Psoas muscle (tissue), 7 donors: ENCODE measurements at regions not wholly inside any gene's neighbourhood (a gene's known extent, or its start where the extent isn't known, plus 50 kb on each side); places are given as distances from the start of the nearest gene placed in this dataset.

Experiments used
- ATAC-seq, 4 donors: fragments of 200-7000 bp; cut with Tn5 transposase; one replicate each; pipeline ENCODE4 v1.9.1; 2020; ENCODE audit warnings: moderate library complexity in 3 of 4, mild to moderate bottlenecking in 2 of 4
- DNase-seq, 2 donors: peaks; one replicate each; pipeline ENCODE4 v3.0.0-alpha.2; 2020
- H3K27ac ChIP-seq: fragments of 200-600 bp; one replicate; pipeline ENCODE4 v1.8.0; 2022
- H3K27me3 ChIP-seq, 3 donors: fragments of 200-600 bp in 1 of 3; one replicate each; pipeline versions ENCODE4 v1.6.1 to v1.8.0; 2013 to 2022; ENCODE audit warnings: low read length in 2 of 3, mild to moderate bottlenecking in 2 of 3, moderate library complexity in 1 of 3; ENCODE audit not compliant: insufficient read depth in 3 of 3
- H3K36me3 ChIP-seq, 2 donors: fragments of 200-600 bp in 1 of 2; one replicate each; pipeline versions ENCODE4 v1.6.1 to v1.8.0; 2013 to 2022; ENCODE audit warnings: low read depth in 1 of 2, mild to moderate bottlenecking in 1 of 2, moderate library complexity in 1 of 2; ENCODE audit not compliant: insufficient read depth in 1 of 2
- H3K4me1 ChIP-seq: fragments of 200-600 bp; one replicate; pipeline ENCODE4 v1.8.0; 2022
- H3K4me3 ChIP-seq: fragments of 200-600 bp; one replicate; pipeline ENCODE4 v1.8.0; 2022; ENCODE audit warnings: mild to moderate bottlenecking
- H3K9me3 ChIP-seq: fragments of 200-600 bp; one replicate; pipeline ENCODE4 v1.8.0; 2022
- WGBS, 3 donors: extraction: QIAGEN DNeasy Blood & Tissue Kit; methylation state at CpG; one replicate each; pipeline versions ENCODE4 v1.1.6 to v1.1.7; 2013; 5-methylcytosine and 5-hydroxymethylcytosine counted together
- intact Hi-C, 2 donors: fragments of 100-400 bp; cut with DNase I; formaldehyde crosslinking; loops; one replicate each; pipeline versions ENCODE4 v1.11.0 to v1.14.2; 2022
- TF ChIP-seq, protein P1 (sequence below): fragments of 200-600 bp; IDR thresholded peaks from one replicate; pipeline ENCODE4 v1.8.0; 2022; ENCODE audit warnings: antibody characterized with exemption
- donor health status: healthy with polysubstance abuse.
- donor health status: DM: no; HTN: no; CAD: no; lungs with moderate emphysema.
- donor health status: Bipolar disorder and iron deficiency.
- donor health status: healthy.
- donor health status: DM: yes; HTN: yes; CAD: no.
- donor health status: DM: no; HTN: no; CAD: no.
- donor health status: DM: yes; HTN: yes; CAD: no.

DNA sequence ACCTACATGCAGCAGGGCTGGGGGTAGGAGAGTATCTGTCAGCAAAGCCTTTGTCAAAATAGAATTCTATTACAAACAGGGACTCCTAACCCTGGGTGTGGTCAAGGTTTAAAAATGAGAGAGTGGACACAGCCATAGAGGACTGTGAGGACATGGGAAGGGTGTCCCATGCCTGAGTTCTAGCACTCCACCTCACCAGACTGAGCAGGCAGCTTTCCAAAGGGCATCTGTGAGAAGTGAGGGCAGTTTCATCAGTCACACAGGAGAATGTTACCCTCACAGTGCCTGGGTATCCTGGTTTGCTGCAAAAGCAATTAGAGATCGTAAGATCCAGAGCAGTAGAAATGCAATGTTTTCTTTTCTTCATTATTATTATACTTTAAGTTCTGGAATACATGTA lies 174.9 kb upstream of the UBL3 start:
- no peaks in the 10 kb centered on the region for H3K27me3 ChIP-seq
- no peak for ATAC-seq
- no peak overlapping the region for H3K27ac ChIP-seq
- H3K4me1 ChIP-seq, result no peaks in the 10 kb centered on the region
- TF ChIP-seq, protein P1, sequence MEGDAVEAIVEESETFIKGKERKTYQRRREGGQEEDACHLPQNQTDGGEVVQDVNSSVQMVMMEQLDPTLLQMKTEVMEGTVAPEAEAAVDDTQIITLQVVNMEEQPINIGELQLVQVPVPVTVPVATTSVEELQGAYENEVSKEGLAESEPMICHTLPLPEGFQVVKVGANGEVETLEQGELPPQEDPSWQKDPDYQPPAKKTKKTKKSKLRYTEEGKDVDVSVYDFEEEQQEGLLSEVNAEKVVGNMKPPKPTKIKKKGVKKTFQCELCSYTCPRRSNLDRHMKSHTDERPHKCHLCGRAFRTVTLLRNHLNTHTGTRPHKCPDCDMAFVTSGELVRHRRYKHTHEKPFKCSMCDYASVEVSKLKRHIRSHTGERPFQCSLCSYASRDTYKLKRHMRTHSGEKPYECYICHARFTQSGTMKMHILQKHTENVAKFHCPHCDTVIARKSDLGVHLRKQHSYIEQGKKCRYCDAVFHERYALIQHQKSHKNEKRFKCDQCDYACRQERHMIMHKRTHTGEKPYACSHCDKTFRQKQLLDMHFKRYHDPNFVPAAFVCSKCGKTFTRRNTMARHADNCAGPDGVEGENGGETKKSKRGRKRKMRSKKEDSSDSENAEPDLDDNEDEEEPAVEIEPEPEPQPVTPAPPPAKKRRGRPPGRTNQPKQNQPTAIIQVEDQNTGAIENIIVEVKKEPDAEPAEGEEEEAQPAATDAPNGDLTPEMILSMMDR, result no peak
- intact Hi-C loops, result no loop called here
- WGBS, 3 donors, result 94 to 98% (median 95%) methylated on average over 1 of the region's 1 CpG
- no peaks in the 10 kb centered on the region for H3K9me3 ChIP-seq
- no peak for DNase-seq
- H3K4me3 ChIP-seq, result no peak overlapping the region
- no peaks in the 10 kb centered on the region for H3K36me3 ChIP-seq

DNA sequence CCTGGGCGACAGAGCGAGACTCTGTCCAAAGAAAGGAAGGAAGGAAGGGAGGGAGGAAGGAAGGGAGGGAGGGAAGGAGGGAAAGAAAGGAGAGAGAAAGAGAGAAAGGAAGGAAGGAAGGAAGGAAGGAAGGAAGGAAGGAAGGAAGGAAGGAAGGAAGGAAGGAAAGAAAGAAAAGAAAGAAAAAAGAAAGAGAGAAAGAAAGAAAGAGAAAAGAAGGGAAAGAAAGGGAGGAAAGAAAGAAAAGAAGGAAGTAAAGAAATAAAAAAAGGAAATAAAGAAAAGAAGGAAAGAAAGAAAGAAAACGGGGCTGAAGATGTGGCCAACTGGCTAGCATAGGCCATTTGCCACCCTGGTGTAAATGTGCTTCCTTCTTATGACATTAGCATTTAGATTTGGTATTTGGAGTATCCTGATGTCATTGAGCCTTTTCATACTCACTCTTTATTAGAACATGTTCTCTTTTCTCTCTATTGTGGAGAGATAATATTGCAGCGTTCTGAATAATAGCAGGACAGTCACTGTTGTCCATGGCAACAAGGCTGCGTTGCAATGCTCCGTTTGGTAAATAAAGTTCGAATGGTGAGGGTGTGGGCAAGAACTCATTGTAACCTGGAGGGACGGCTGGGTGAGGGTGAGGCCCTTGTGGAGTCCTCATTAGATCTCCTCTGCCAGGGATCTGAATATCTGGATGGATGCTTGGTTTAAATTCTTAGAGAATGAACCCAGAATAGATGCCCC lies 173.9 kb upstream of the UBL3 start:
- H3K27ac ChIP-seq, result no peak overlapping the region
- DNase-seq (no peak), ATAC-seq (no peak)
- intact Hi-C loops, result no loop called here
- WGBS, 3 donors, result 81 to 89% (median 84%) methylated on average over 8 of the region's 8 CpGs
- H3K9me3 ChIP-seq, result no peaks in the 10 kb centered on the region
- H3K4me1 ChIP-seq, result no peaks in the 10 kb centered on the region
- TF ChIP-seq, protein P1, result no peak
- no peak overlapping the region for H3K4me3 ChIP-seq
- no peaks in the 10 kb centered on the region for H3K36me3 ChIP-seq
- H3K27me3 ChIP-seq, result no peaks in the 10 kb centered on the region

DNA sequence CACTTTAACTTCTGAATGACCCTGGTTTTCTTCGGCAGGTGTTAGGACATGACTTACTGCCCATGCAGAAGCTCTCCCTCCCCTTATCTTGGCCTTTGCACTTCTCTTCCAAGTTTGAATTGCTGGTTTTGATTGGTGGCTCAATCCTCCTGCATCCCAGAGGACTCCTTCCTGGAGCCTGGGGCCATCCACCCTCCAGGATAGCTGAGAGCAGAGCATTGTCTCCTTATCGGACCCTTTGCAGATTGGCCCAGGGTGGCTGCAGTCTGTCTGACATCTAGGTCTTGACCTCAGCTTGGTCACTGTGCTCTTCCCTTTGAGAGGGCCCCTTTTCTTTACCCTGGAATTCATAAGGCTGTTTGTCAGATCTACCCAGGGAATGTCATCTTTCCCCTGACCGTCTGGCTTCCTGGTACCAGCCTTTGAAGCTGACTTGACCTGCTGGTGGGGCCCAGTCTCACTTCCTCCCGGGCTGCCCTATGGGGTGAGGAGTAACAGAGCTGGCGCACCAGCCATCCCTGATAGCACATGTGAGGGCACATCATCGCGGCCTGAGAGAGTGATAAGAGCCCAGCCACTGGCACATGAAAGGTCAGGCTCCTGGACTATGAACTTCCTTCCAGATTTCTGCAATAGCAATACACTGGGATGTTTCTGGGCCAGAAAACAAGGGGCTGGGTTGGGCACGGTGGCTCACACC lies 172.9 kb upstream of the UBL3 start:
- intact Hi-C loops, result no loop called here
- WGBS, 3 donors, result 85 to 92% (median 88%) methylated on average over 8 of the region's 8 CpGs

DNA sequence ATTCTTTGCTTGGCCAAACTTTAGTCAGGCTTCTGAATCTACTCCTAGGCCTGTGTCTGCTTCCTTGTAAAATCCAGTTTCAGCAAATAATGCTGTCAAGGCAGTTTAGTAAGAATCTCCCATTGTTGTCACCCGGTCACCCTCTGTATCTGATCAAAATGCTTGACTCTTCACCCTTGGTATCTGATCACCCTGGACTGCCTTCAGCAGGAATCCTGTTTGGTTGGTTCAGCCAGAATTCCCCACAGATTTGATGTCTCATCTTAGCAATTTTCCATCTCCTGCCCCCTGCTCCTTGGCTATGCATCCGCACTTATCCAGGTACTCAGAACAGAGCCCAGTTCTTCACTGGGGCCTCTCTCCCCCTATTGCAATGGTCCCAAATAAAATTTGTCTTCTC lies 172.4 kb upstream of the UBL3 start:
- H3K27ac ChIP-seq, result no peak overlapping the region
- H3K4me3 ChIP-seq, result no peak overlapping the region
- DNase-seq (no peak), ATAC-seq (no peak)
- H3K9me3 ChIP-seq, result no peaks in the 10 kb centered on the region
- TF ChIP-seq, protein P1, result no peak
- intact Hi-C loops, result no loop called here
- 83 to 95% (median 95%) methylated on average over 2 of the region's 2 CpGs for WGBS, 3 donors
- H3K4me1 ChIP-seq, result no peaks in the 10 kb centered on the region
- no peaks in the 10 kb centered on the region for H3K36me3 ChIP-seq
- H3K27me3 ChIP-seq, result peaks cover 0 to 1% (median 0%) of the 10 kb centered on the region in 3 donors

More for the DNA sequence above, 172.9 kb upstream of the UBL3 start:
- Histone ChIP-seq H3K4me1 (no peaks in the 10 kb centered on the region), H3K27ac (no peak overlapping the region), H3K9me3 (no peaks in the 10 kb centered on the region), H3K36me3 (no peaks in the 10 kb centered on the region), H3K4me3 (no peak overlapping the region), H3K27me3 (no peaks in the 10 kb centered on the region)
- TF ChIP-seq, protein P1, result no peak
- no peak for ATAC-seq
- DNase-seq, result no peak
